GM12878 (cell line): ENCODE measurements at regions not wholly inside any gene's neighbourhood (a gene's known extent, or its start where the extent isn't known, plus 50 kb on each side); places are given as distances from the start of the nearest gene placed in this dataset.

ENCODE experiments used
- ATAC-seq: fragments of 200-7000 bp; cut with Tn5 transposase; 3 replicates; pipeline ENCODE4 v1.9.1; 2020; ENCODE audit warnings: mild to moderate bottlenecking, moderate library complexity
- BruUV-seq: library from RNA; stranded (reverse); fragments of 400-500 nt; replicated peaks from 2 replicates; lab custom pipeline; 2021; lab: Mats Ljungman, UMichigan
- CTCF ChIA-PET: fragments of 300-600 bp; sonication (Branson Sonifier 250); formaldehyde crosslinking; extraction: SDS; loops from one replicate; lab custom pipeline; 2021; ENCODE audit warnings: inconsistent platforms; lab: Yijun Ruan, JAX
- POLR2A ChIA-PET: fragments of 350-600 bp; formaldehyde crosslinking; extraction: SDS; loops from one replicate; lab custom pipeline; 2021; ENCODE audit warnings: inconsistent platforms; lab: Charles Lee
- RAD21 ChIA-PET: fragments of 300-600 bp; sonication (Branson Sonifier 250); formaldehyde crosslinking; loops from one replicate; lab custom pipeline; 2023; ENCODE audit warnings: antibody characterized with exemption; ENCODE audit not compliant: unreplicated experiment; lab: Charles Lee
- SMC1A ChIA-PET: fragments of 300-600 bp; sonication (Branson Sonifier 250); formaldehyde crosslinking; loops from one replicate; lab custom pipeline; 2023; ENCODE audit not compliant: unreplicated experiment, uncharacterized antibody; lab: Charles Lee
- DNase-seq: peaks from one replicate; pipeline ENCODE4 v3.0.0-alpha.2; 2011; ENCODE audit warnings: low read depth, low spot score
- FAIRE-seq: peaks from 3 replicates; lab custom pipeline; 2011; peaks lifted over from hg19 to GRCh38; lab: Jason Lieb, UNC
- H2AFZ ChIP-seq: 2 replicates; pipeline ENCODE4 v1.6.0; 2011; ENCODE audit warnings: low read depth, low read length, control low read depth; ENCODE audit not compliant: control insufficient read depth
- H3K27ac ChIP-seq: 2 replicates; pipeline ENCODE4 v1.5.1; 2011; ENCODE audit warnings: control low read depth; ENCODE audit not compliant: control insufficient read depth, insufficient read depth
- H3K27me3 ChIP-seq, 2 experiments: replicated peaks in 1 of 2; 2 replicates each; pipeline versions ENCODE4 v1.6.0 to v1.6.1; 2011; ENCODE audit warnings: low read length in 1 of 2; ENCODE audit not compliant: control insufficient read depth in 2 of 2, insufficient read depth in 2 of 2
- H3K36me3 ChIP-seq, 2 experiments: 2 replicates each; pipeline ENCODE4 v1.5.1; 2011; ENCODE audit warnings: low read length in 1 of 2; ENCODE audit not compliant: control insufficient read depth in 2 of 2, insufficient read depth in 2 of 2
- H3K4me1 ChIP-seq: 2 replicates; pipeline ENCODE4 v1.6.1; 2011; ENCODE audit warnings: mild to moderate bottlenecking, low read length, moderate library complexity, mixed read lengths; ENCODE audit not compliant: control insufficient read depth, insufficient read depth
- H3K4me2 ChIP-seq: 2 replicates; pipeline ENCODE4 v1.6.0; 2011; ENCODE audit warnings: control low read depth; ENCODE audit not compliant: control insufficient read depth, insufficient read depth
- H3K4me3 ChIP-seq: fragments of 200-600 bp; sonication (generic); 2 replicates; pipeline ENCODE4 v1.5.1; 2016
- H3K79me2 ChIP-seq: 2 replicates; pipeline ENCODE4 v1.6.0; 2011; ENCODE audit warnings: low read length; ENCODE audit not compliant: control insufficient read depth, insufficient read depth
- H3K9ac ChIP-seq: 2 replicates; pipeline ENCODE4 v1.8.0; 2011; ENCODE audit warnings: low read length, control low read depth, mixed read lengths; ENCODE audit not compliant: control insufficient read depth, insufficient read depth
- H3K9me3 ChIP-seq: replicated peaks from 3 replicates; pipeline ENCODE4 v1.5.1; 2011; ENCODE audit warnings: mild to moderate bottlenecking, low read length; ENCODE audit not compliant: control insufficient read depth, insufficient read depth
- H4K20me1 ChIP-seq: 2 replicates; pipeline ENCODE4 v1.6.0; 2011; ENCODE audit not compliant: control insufficient read depth, insufficient read depth
- CBX3 ChIP-seq: fragments of 200-600 bp; sonication (generic); IDR thresholded peaks from 2 replicates; pipeline ENCODE4 v1.6.1; 2016; ENCODE audit warnings: low read depth, borderline replicate concordance
- CEBPB ChIP-seq, 2 experiments: fragments of 150-350 bp in 1 of 2; IDR thresholded peaks; 2 replicates each; pipeline ENCODE4 v1.6.1; 2012 to 2014; ENCODE audit warnings: low read depth in 2 of 2, low read length in 2 of 2, borderline replicate concordance in 1 of 2, inconsistent platforms in 1 of 2
- GATAD2B ChIP-seq: fragments of 450-650 bp; conservative IDR thresholded peaks from 2 replicates; pipeline ENCODE4 v1.6.1; 2017; ENCODE audit warnings: low read depth, mild to moderate bottlenecking, moderate library complexity
- HCFC1 ChIP-seq: fragments of 150-350 bp; IDR thresholded peaks from 2 replicates; pipeline ENCODE4 v1.6.1; 2014; ENCODE audit warnings: low read length
- HDAC2 ChIP-seq: fragments of 200-600 bp; sonication (generic); IDR thresholded peaks from 2 replicates; pipeline ENCODE4 v1.6.1; 2017
- HDGF ChIP-seq: fragments of 450-650 bp; IDR thresholded peaks from 2 replicates; pipeline ENCODE4 v1.6.1; 2016; ENCODE audit warnings: antibody characterized with exemption
- IRF5 ChIP-seq: fragments of 450-650 bp; IDR thresholded peaks from 2 replicates; pipeline ENCODE4 v1.6.1; 2017; ENCODE audit warnings: borderline replicate concordance
- JUNB ChIP-seq: IDR thresholded peaks from 2 replicates; pipeline ENCODE4 v1.6.1; 2016; ENCODE audit warnings: antibody characterized with exemption, mild to moderate bottlenecking
- NFIC ChIP-seq: IDR thresholded peaks from 2 replicates; pipeline ENCODE4 v1.6.1; 2012; ENCODE audit warnings: low read depth, mild to moderate bottlenecking, inconsistent platforms, low read length, moderate library complexity
- NR2F1 ChIP-seq: fragments of 450-650 bp; conservative IDR thresholded peaks from 2 replicates; pipeline ENCODE4 v1.6.1; 2017; ENCODE audit warnings: mild to moderate bottlenecking
- POLR2AphosphoS2 ChIP-seq: IDR thresholded peaks from 2 replicates; pipeline ENCODE4 v1.6.1; 2011; ENCODE audit warnings: low read depth, mild to moderate bottlenecking, low read length, improper control_type of control experiment, moderate library complexity
- RAD21 ChIP-seq: IDR thresholded peaks from 2 replicates; pipeline ENCODE4 v1.6.1; 2011; ENCODE audit warnings: mild to moderate bottlenecking, low read depth, low read length, moderate library complexity; ENCODE audit not compliant: insufficient read depth
- RUNX3 ChIP-seq: IDR thresholded peaks from 2 replicates; pipeline ENCODE4 v1.6.1; 2012; ENCODE audit warnings: low read length, inconsistent platforms
- SMAD5 ChIP-seq: IDR thresholded peaks from 2 replicates; pipeline ENCODE4 v1.6.1; 2016; ENCODE audit warnings: antibody characterized with exemption, low read depth
- SUPT20H ChIP-seq: IDR thresholded peaks from 2 replicates; pipeline ENCODE4 v1.6.1; 2011; ENCODE audit warnings: low read depth, mild to moderate bottlenecking, low read length, moderate library complexity, borderline replicate concordance; ENCODE audit not compliant: control insufficient read depth
- SUZ12 ChIP-seq: fragments of 200-600 bp; sonication (generic); IDR thresholded peaks from one replicate; pipeline ENCODE4 v1.6.1; 2018; ENCODE audit warnings: antibody characterized with exemption, mild to moderate bottlenecking; ENCODE audit not compliant: unreplicated experiment
- USF1 ChIP-seq: IDR thresholded peaks from 2 replicates; pipeline ENCODE4 v1.6.1; 2011; ENCODE audit warnings: borderline replicate concordance, low read depth, mild to moderate bottlenecking, moderate library complexity, mixed read lengths, low read length; ENCODE audit not compliant: insufficient read depth; ENCODE audit errors: extremely low read length
- ZBTB4 ChIP-seq: fragments of 450-650 bp; formaldehyde crosslinking; IDR thresholded peaks from 2 replicates; pipeline ENCODE4 v1.4.0; 2022; ENCODE audit warnings: mild to moderate bottlenecking, moderate library complexity
- ZNF384 ChIP-seq: IDR thresholded peaks from 2 replicates; pipeline ENCODE4 v1.6.1; 2012; ENCODE audit warnings: low read depth, mild to moderate bottlenecking, low read length, improper control_type of control experiment, borderline replicate concordance
- ZSCAN29 ChIP-seq: fragments of 450-650 bp; IDR thresholded peaks from 2 replicates; pipeline ENCODE4 v1.6.1; 2017; ENCODE audit warnings: mild to moderate bottlenecking, moderate library complexity
- in situ Hi-C: fragments of 300-500 bp; cut with MboI; formaldehyde crosslinking; loops from 9 replicates; pipeline ENCODE4 v1.14.3; 2018; ENCODE audit warnings: mixed read lengths
- intact Hi-C: fragments of 100-400 bp; cut with micrococcal nuclease; formaldehyde crosslinking; loops from one replicate; pipeline ENCODE4 v1.14.2; 2022; ENCODE audit not compliant: unreplicated experiment

GRCh38 chr4:24169956-24170355, 280.1 kb upstream of the PPARGC1A start:
- no peak overlapping the region for H2AFZ ChIP-seq
- H3K36me3 ChIP-seq: no peaks in the 10 kb centered on the region
- H3K27ac ChIP-seq: no peak overlapping the region
- RAD21 ChIA-PET: no interaction called here
- no peaks in the 10 kb centered on the region for H3K4me1 ChIP-seq
- intact Hi-C loops: no loop called here
- TF ChIP-seq GATAD2B (no peak), SUZ12 (no peak), HDAC2 (no peak), RUNX3 (no peak), IRF5 (no peak), RAD21 (no peak), USF1 (no peak), CBX3 (no peak), POLR2AphosphoS2 (no peak), HCFC1 (no peak), SMAD5 (no peak), ZSCAN29 (no peak), CEBPB (IDR thresholded peaks at IDR 0.05; ENCODE audit: borderline replicate concordance in 1 of 2, low read depth in 2 of 2, low read length in 2 of 2) (no peak), SUPT20H (no peak), ZBTB4 (CRISPR knock-in tag) (no peak), HDGF (no peak), JUNB (no peak), NFIC (no peak), ZNF384 (no peak), NR2F1 (no peak)
- TF ChIP-seq, all 136 proteins: peak for 0
- no peak for ATAC-seq
- Histone ChIP-seq H3K4me3 (no peak overlapping the region), H3K4me2 (no peak overlapping the region), H3K9ac (no peak overlapping the region), H3K79me2 (no peaks in the 10 kb centered on the region), H3K9me3 (no peaks in the 10 kb centered on the region), H3K27me3 (no peaks in the 10 kb centered on the region), H4K20me1 (no peaks in the 10 kb centered on the region)
- POLR2A ChIA-PET: no interaction called here
- no peak for FAIRE-seq
- no peak for DNase-seq
- in situ Hi-C loops: no loop called here
- SMC1A ChIA-PET: no interaction called here
- no TSS peak for BruUV-seq
- CTCF ChIA-PET: no interaction called here
